HG02943 (cell line): ENCODE measurements at regions not wholly inside any gene's neighbourhood (a gene's known extent, or its start where the extent isn't known, plus 50 kb on each side); places are given as distances from the start of the nearest gene placed in this dataset.

Source experiments
- ATAC-seq: cut with Tn5 transposase; IDR thresholded peaks from one replicate; pipeline ENCODE4 v1.9.1; 2021; ENCODE audit warnings: mild to moderate bottlenecking, low read depth, moderate library complexity; ENCODE audit not compliant: unreplicated experiment

- ATAC-seq = no peak
Observed at GRCh38 chr10:78381107-78381506, 347.4 kb downstream of the RPS24 start.

DNA sequence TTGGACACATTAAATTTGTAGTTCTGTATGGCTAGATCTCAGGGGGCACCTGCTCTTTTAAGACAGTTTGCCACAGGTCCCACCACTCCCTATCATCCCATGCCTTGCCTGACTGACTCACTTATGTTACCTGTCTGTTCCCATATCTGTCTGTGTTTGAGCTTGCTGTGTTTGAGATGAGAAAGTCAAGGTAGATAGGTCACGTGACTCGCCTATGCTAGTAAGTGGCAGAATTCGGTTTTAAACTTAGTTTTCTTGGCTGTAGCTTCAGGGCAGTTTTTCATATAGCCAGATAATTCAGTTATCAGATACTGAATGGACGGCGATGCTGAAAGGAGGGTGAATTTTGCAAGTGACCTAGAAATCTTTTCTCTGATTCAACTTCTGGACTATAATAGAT, 348.4 kb downstream of the RPS24 start:
- no peak for ATAC-seq

GRCh38 chr10:78382772-78383171, 349.1 kb downstream of the RPS24 start:
- no peak for ATAC-seq

DNA sequence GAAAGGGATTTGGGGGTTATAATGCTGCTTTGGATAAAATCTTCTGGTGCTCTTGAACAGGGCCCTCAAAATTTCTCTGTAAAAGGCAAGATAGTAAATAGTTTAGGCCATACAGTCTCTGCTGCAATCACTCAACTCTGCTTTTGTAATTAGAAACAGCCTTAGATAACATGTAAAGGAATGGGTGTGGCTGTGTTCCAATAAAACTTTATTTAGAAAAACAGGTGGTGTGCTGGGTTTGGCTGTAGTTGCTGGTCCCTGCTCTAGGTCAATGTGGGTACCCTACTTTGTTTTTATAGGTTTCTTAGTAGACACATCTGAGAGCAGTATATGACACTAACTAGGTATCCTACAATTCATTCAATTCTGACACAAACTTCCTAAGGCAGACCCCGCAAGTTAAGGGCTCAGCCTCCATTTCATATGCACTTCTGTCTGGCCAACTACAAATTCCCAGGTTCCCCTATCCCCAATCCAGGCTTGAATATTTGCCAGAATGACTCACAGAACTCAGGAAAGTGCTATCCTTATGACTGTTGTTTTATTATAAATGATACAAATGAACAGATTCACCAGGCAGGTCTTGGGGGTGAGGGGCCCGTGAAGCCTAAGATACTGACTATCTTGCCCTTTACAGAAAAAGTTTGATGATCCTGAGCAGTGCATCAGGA, 349.9 kb downstream of the RPS24 start:
- ATAC-seq = no peak

GRCh38 chr10:78384049-78384431, 350.4 kb downstream of the RPS24 start:
- ATAC-seq = no peak

DNA sequence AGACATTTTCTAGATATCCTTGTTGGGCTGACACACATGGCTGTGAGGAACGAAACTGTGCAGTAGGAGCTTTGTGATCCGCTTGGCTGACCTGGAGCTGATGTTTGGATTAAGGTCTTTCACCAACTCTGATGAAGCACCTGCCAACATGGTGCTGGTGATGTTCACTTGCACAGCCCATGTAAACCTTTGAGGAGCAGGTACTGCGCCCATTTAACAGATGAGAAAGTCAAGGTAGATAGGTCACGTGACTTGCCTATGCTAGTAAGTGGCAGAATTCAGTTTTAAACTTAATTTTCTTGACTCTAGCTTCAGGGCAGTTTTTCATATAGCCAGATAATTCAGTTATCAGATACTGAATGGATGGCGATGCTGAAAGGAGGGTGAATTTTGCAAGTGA, 351.9 kb downstream of the RPS24 start:
- no peak for ATAC-seq

DNA sequence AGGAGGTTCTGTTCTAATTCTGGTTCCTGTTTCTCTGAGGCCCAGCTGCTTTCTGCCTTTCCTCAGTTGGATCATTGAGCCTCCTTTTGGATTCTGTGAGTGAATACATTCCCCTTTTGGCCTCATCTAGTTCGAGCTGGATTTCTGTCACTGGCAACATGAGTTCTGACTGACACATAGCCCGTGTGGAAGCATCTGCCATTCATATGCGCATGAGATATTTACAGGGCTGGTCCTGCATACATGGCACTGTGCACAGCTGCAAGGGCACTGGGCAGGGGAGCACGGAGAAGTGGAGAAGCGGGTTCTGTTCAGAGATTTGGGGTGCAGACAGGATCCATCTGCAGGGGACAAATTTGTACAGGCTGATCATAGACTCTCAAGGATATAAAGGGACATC, 352.8 kb downstream of the RPS24 start:
- no peak for ATAC-seq

- no peak for ATAC-seq
Observed at GRCh38 chr10:78388331-78389050, 354.8 kb downstream of the RPS24 start.

- no peak for ATAC-seq
Observed at GRCh38 chr10:78389419-78389818, 355.8 kb downstream of the RPS24 start.

GRCh38 chr10:78390051-78390450, 356.4 kb downstream of the RPS24 start:
- ATAC-seq = no peak

- no peak for ATAC-seq
Observed at GRCh38 chr10:78390817-78391216, 357.2 kb downstream of the RPS24 start.

DNA sequence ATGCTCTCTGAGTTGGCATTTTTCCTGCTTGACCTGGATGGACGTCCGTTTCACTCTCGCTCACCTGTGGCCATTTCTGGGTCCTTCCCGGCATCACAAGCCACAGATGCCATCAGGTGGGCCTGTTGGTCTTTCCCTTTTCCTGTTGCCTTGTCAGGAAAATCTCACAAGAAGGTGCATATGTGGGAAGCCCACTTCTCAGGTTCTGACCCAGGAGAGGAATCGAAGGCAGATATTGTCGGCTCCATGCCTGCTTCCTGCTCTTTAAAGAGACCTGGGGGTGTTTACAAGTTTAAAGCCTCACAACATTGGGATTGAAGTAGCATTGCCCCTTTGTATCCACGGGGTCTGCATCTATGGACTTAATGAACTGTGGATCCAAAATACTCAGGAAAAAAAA, 357.9 kb downstream of the RPS24 start:
- no peak for ATAC-seq

GRCh38 chr10:78392197-78392596, 358.5 kb downstream of the RPS24 start:
- ATAC-seq = no peak

- ATAC-seq = no peak
Observed at GRCh38 chr10:78393094-78393493, 359.4 kb downstream of the RPS24 start.

- ATAC-seq = no peak
Observed at GRCh38 chr10:78394047-78394446, 360.4 kb downstream of the RPS24 start.

- no peak for ATAC-seq
Observed at GRCh38 chr10:78395162-78395561, 361.5 kb downstream of the RPS24 start.

DNA sequence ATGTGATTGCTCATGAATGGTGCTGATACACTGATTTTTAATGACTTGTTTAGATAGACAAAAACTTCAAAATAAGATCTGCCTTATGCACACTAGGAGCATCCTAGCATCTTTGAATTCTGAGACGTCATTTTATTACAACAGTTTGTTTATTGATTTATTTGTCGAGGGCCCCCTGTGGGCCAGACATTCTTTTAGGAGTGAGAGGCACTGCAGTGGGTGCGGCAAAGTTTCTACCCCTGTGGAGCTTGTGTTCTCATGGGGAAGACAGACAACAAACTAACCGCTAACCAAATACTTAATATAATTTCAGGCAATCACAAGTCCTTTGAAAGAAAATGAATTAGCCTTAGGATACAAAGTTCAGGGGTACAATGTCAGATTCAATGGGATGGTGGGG, 363.1 kb downstream of the RPS24 start:
- ATAC-seq = no peak

GRCh38 chr10:78397786-78398185, 364.1 kb downstream of the RPS24 start:
- no peak for ATAC-seq

DNA sequence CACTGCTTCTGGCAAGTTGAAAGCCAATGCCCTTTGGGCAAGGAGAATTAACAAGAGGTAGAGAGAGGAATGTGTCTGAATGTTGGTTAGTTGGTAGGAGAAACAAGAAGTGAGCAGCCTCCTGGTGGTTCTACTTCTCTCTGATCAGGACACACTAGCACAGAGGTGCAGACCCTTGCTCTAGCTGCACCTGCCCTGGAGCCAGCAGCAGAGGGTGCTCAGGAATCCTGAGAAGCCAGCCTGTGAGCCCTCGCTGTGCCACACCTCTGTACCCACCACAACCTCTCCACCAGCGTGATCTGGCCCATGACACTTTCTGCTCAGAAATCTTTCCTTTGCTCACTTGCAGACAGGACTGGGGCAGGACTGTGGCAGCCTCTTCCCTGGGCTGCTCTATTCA, 364.7 kb downstream of the RPS24 start:
- no peak for ATAC-seq

DNA sequence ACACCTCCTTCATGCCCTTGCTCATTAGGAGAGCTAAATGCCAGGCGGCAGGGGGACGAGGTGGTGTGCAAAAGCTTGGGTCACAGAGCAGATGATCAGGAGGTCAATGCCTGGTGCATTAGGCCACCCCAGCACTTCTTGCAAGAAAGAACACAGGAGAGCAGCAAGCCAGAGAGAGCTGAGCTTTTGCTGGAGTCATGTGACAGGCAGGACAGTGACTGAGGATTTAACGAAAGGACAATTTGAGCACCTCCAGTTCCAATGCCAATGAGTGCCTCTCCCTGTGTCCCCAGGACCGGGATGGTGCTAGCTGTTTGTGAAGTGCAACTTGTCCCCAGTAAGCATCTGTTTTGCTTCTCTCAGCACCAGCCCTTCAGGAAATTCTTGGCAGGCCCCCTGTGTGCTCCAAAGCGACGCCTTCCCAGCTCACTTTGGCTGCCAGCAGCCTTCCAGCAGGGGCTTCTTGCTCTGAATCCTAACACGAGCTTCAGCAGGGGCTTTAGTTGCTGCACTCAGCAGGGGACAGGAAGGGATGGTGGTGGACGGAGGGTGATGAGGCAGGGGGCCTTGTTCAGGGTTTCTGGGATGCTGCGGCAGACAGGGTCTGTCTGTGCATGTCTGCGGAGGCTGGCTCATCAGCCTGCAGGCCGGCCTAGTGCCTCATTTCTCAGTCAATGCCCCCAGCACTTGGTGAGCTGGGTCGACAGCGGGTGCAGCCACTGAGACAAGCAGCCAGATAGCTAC, 368.1 kb downstream of the RPS24 start:
- no peak for ATAC-seq

- no peak for ATAC-seq
Observed at GRCh38 chr10:78402591-78402990, 368.9 kb downstream of the RPS24 start.

DNA sequence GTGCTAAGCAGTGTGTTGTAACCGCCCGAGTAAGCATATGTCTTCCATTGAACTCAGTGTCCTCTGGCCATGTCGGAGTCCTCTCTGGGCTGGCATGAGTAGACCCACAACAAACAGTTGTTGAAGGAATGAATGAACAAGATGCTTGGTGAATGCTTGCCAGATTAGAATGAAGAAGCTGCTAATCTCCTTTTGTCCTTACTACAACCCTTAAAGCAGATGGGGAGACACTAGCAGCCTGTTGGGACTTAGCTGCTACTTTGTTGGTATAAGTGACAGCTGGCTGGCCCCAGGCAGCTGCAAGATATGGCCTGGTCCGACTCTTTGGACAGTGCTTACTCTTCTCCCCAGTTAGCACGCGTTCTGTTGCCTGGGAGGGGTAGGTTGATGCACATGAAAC, 370.1 kb downstream of the RPS24 start:
- ATAC-seq = no peak
